ENCODE measurements at regions not wholly inside any gene's neighbourhood (a gene's known extent, or its start where the extent isn't known, plus 50 kb on each side); places are given as distances from the start of the nearest gene placed in this dataset.

GRCh38 chr10:93190372-93190771 lies 116.7 kb downstream of the CYP26A1 start:
- Histone ChIP-seq H3K36me3 (ENCODE audit: control insufficient read depth, insufficient read depth, low read length) (no peaks in the 10 kb centered on the region), H3K4me3 (ENCODE audit: low read depth, low read length) (no peak overlapping the region), H3K27me3 (ENCODE audit: control insufficient read depth, insufficient read depth, low read length) (no peaks in the 10 kb centered on the region)
- no peak for TF ChIP-seq CTCF (IDR thresholded peaks at IDR 0.05; ENCODE audit: insufficient read depth, low read length, poor library complexity, severe bottlenecking)
- no peak for DNase-seq (ENCODE audit: low read depth)

GRCh38 chr10:93193906-93194305 lies 120.2 kb downstream of the CYP26A1 start:
- Histone ChIP-seq H3K4me3 (ENCODE audit: low read depth, low read length) (no peak overlapping the region), H3K27me3 (ENCODE audit: control insufficient read depth, insufficient read depth, low read length) (no peaks in the 10 kb centered on the region), H3K36me3 (ENCODE audit: control insufficient read depth, insufficient read depth, low read length) (no peaks in the 10 kb centered on the region)
- DNase-seq (ENCODE audit: low read depth) = no peak
- no peak for TF ChIP-seq CTCF (IDR thresholded peaks at IDR 0.05; ENCODE audit: insufficient read depth, low read length, poor library complexity, severe bottlenecking)

- H3K27me3 ChIP-seq (ENCODE audit: control insufficient read depth, insufficient read depth, low read length) = no peaks in the 10 kb centered on the region
Observed at GRCh38 chr10:93198401-93199131, 124.9 kb downstream of the CYP26A1 start.

GRCh38 chr10:93199191-93199751 lies 125.6 kb downstream of the CYP26A1 start:
- peak overlapping the region; percentile 17 for H3K4me3 ChIP-seq (ENCODE audit: low read depth, low read length)
- peak; percentile 55 for DNase-seq (ENCODE audit: low read depth)
- H3K36me3 ChIP-seq (ENCODE audit: control insufficient read depth, insufficient read depth, low read length) = no peaks in the 10 kb centered on the region
- TF ChIP-seq CTCF (IDR thresholded peaks at IDR 0.05; ENCODE audit: insufficient read depth, low read length, poor library complexity, severe bottlenecking) = no peak
- no peaks in the 10 kb centered on the region for H3K27me3 ChIP-seq (ENCODE audit: control insufficient read depth, insufficient read depth, low read length)

More at GRCh38 chr10:93198401-93199131, 124.9 kb downstream of the CYP26A1 start:
- DNase-seq (ENCODE audit: low read depth) = no peak
- TF ChIP-seq CTCF (IDR thresholded peaks at IDR 0.05; ENCODE audit: insufficient read depth, low read length, poor library complexity, severe bottlenecking) = no peak
- Histone ChIP-seq H3K36me3 (ENCODE audit: control insufficient read depth, insufficient read depth, low read length) (no peaks in the 10 kb centered on the region), H3K4me3 (ENCODE audit: low read depth, low read length) (no peak overlapping the region)

- Histone ChIP-seq H3K27me3 (ENCODE audit: control insufficient read depth, insufficient read depth, low read length) (no peaks in the 10 kb centered on the region), H3K4me3 (ENCODE audit: low read depth, low read length) (no peak overlapping the region), H3K36me3 (ENCODE audit: control insufficient read depth, insufficient read depth, low read length) (no peaks in the 10 kb centered on the region)
- no peak for TF ChIP-seq CTCF (IDR thresholded peaks at IDR 0.05; ENCODE audit: insufficient read depth, low read length, poor library complexity, severe bottlenecking)
- DNase-seq (ENCODE audit: low read depth) = no peak
Observed at GRCh38 chr10:93204494-93205485, 131.1 kb downstream of the CYP26A1 start.

Data from kidney epithelial cell (primary cell).